Endodermal cell (in vitro differentiated cells): ENCODE measurements at regions not wholly inside any gene's neighbourhood (a gene's known extent, or its start where the extent isn't known, plus 50 kb on each side); places are given as distances from the start of the nearest gene placed in this dataset.

Source experiments
- DNase-seq: peaks from one replicate; pipeline ENCODE4 v3.0.0-alpha.2; 2017
- H3K27ac ChIP-seq: 2 replicates; pipeline ENCODE4 v1.5.1; 2013; ENCODE audit warnings: mild to moderate bottlenecking, low read depth, low read length, moderate library complexity
- H3K27me3 ChIP-seq: 2 replicates; pipeline ENCODE4 v1.6.1; 2013; ENCODE audit warnings: mild to moderate bottlenecking, low read length, moderate library complexity; ENCODE audit not compliant: insufficient read depth, control insufficient read depth, poor library complexity, severe bottlenecking
- H3K36me3 ChIP-seq: 2 replicates; pipeline ENCODE4 v1.7.0; 2013; ENCODE audit warnings: mild to moderate bottlenecking, low read length, moderate library complexity; ENCODE audit not compliant: control insufficient read depth, insufficient read depth
- H3K4me1 ChIP-seq: one replicate; pipeline ENCODE4 v1.7.0; 2013; ENCODE audit warnings: low read length; ENCODE audit not compliant: control insufficient read depth, insufficient read depth
- H3K4me3 ChIP-seq: 2 replicates; pipeline ENCODE4 v1.5.1; 2013; ENCODE audit warnings: mild to moderate bottlenecking, low read length, moderate library complexity
- H3K9ac ChIP-seq: 2 replicates; pipeline ENCODE4 v1.6.1; 2013; ENCODE audit warnings: mild to moderate bottlenecking, low read length, moderate library complexity; ENCODE audit not compliant: poor library complexity, severe bottlenecking; ENCODE audit errors: extremely low read depth
- H3K9me3 ChIP-seq: 2 replicates; pipeline ENCODE4 v1.6.1; 2013; ENCODE audit warnings: mild to moderate bottlenecking, low read length, moderate library complexity; ENCODE audit not compliant: control insufficient read depth
- H3K27ac Mint-ChIP-seq: 2 replicates; pipeline ENCODE4 v1.8.0; 2020; ENCODE audit warnings: mixed read lengths
- H3K27me3 Mint-ChIP-seq: 2 replicates; pipeline ENCODE4 v1.8.0; 2021; ENCODE audit warnings: mild to moderate bottlenecking, mixed read lengths; ENCODE audit not compliant: insufficient read depth
- H3K36me3 Mint-ChIP-seq: 2 replicates; pipeline ENCODE4 v1.8.0; 2020; ENCODE audit warnings: low read depth, mixed read lengths
- H3K4me1 Mint-ChIP-seq: 2 replicates; pipeline ENCODE4 v1.8.0; 2020; ENCODE audit warnings: mixed read lengths
- H3K4me3 Mint-ChIP-seq: 2 replicates; pipeline ENCODE4 v1.8.0; 2020; ENCODE audit warnings: mild to moderate bottlenecking, moderate library complexity, mixed read lengths
- H3K9me3 Mint-ChIP-seq: 2 replicates; pipeline ENCODE4 v1.8.0; 2020; ENCODE audit warnings: mild to moderate bottlenecking, mixed read lengths
- WGBS, 2 experiments: methylation state at CpG; one replicate each; pipeline versions ENCODE4 v1.1.5 to v1.1.7; 2013; ENCODE audit warnings: missing lambda C conversion rate in 2 of 2, mixed read lengths in 1 of 2; ENCODE audit not compliant: insufficient coverage in 1 of 2, insufficient read length in 1 of 2; 5-methylcytosine and 5-hydroxymethylcytosine counted together
- TF ChIP-seq, protein P1 (sequence below): fragments of 200-600 bp; sonication (generic); conservative IDR thresholded peaks from 2 replicates; pipeline ENCODE4 v1.5.0; 2021; ENCODE audit warnings: antibody characterized with exemption, mild to moderate bottlenecking

DNA sequence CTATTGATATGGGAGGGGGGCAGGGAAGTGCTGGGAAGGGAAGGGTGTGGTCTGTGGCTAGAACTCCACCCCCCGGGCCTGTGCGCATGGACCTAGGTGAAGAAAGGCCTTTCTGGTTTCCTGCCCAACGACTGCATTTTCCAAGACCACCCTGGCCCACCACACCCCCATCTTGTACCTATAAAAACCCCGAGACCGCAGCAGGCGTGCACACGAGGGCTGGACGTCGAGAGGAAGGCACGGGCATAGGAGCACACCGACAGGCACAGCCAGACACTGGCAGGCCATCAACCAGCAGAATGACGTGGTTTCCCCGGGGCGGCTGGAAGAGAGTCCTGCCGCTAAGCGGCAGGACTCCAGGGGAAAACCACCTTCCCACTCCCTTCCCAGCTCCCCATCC, 981.1 kb downstream of the PCDH7 start:
- no peak overlapping the region for H3K9ac ChIP-seq
- no peak for DNase-seq
- Mint-ChIP-seq H3K27ac (no peak overlapping the region), H3K36me3 (peaks cover 3% of the 10 kb centered on the region), H3K27me3 (no peaks in the 10 kb centered on the region), H3K4me1 (no peaks in the 10 kb centered on the region), H3K9me3 (peaks cover 24% of the 10 kb centered on the region), H3K4me3 (no peak overlapping the region)
- no peaks in the 10 kb centered on the region for H3K27me3 ChIP-seq
- peaks cover 3% of the 10 kb centered on the region for H3K4me1 ChIP-seq
- 94% methylated on average over 16 of the region's 16 CpGs; no CpG with 5 or more reads in 1 of the 2 experiments for WGBS, 2 experiments
- no peak overlapping the region for H3K27ac ChIP-seq
- H3K4me3 ChIP-seq = no peak overlapping the region
- TF ChIP-seq, protein P1, sequence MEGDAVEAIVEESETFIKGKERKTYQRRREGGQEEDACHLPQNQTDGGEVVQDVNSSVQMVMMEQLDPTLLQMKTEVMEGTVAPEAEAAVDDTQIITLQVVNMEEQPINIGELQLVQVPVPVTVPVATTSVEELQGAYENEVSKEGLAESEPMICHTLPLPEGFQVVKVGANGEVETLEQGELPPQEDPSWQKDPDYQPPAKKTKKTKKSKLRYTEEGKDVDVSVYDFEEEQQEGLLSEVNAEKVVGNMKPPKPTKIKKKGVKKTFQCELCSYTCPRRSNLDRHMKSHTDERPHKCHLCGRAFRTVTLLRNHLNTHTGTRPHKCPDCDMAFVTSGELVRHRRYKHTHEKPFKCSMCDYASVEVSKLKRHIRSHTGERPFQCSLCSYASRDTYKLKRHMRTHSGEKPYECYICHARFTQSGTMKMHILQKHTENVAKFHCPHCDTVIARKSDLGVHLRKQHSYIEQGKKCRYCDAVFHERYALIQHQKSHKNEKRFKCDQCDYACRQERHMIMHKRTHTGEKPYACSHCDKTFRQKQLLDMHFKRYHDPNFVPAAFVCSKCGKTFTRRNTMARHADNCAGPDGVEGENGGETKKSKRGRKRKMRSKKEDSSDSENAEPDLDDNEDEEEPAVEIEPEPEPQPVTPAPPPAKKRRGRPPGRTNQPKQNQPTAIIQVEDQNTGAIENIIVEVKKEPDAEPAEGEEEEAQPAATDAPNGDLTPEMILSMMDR = no peak
- H3K36me3 ChIP-seq = no peaks in the 10 kb centered on the region
- H3K9me3 ChIP-seq = peaks cover 22% of the 10 kb centered on the region

GRCh38 chr4:31702326-31702725, 982.2 kb downstream of the PCDH7 start:
- no peak overlapping the region for H3K27ac ChIP-seq
- H3K9me3 ChIP-seq = peaks cover 22% of the 10 kb centered on the region
- peaks cover 3% of the 10 kb centered on the region for H3K4me1 ChIP-seq
- H3K9ac ChIP-seq = no peak overlapping the region
- H3K27me3 ChIP-seq = no peaks in the 10 kb centered on the region
- DNase-seq = no peak
- no peak overlapping the region for H3K4me3 ChIP-seq
- H3K36me3 ChIP-seq = no peaks in the 10 kb centered on the region
- Mint-ChIP-seq H3K4me1 (no peaks in the 10 kb centered on the region), H3K4me3 (no peak overlapping the region), H3K27me3 (no peaks in the 10 kb centered on the region), H3K9me3 (peaks cover 24% of the 10 kb centered on the region), H3K36me3 (peaks cover 3% of the 10 kb centered on the region), H3K27ac (no peak overlapping the region)
- 80 to 91% methylated on average over 1 to 2 of the region's 2 CpGs for WGBS, 2 experiments
- TF ChIP-seq, protein P1 = no peak

- H3K27ac ChIP-seq = no peak overlapping the region
- no peak overlapping the region for H3K4me3 ChIP-seq
- no peaks in the 10 kb centered on the region for H3K4me1 Mint-ChIP-seq
- H3K9me3 ChIP-seq = peaks cover 12% of the 10 kb centered on the region
- DNase-seq = no peak
- no peaks in the 10 kb centered on the region for H3K36me3 Mint-ChIP-seq
- H3K4me1 ChIP-seq = no peaks in the 10 kb centered on the region
- no peaks in the 10 kb centered on the region for H3K27me3 ChIP-seq
- peaks cover 7% of the 10 kb centered on the region for H3K9me3 Mint-ChIP-seq
- H3K36me3 ChIP-seq = no peaks in the 10 kb centered on the region
- TF ChIP-seq, protein P1 = no peak
- H3K27me3 Mint-ChIP-seq = no peaks in the 10 kb centered on the region
- no peak overlapping the region for H3K9ac ChIP-seq
- no peak overlapping the region for H3K4me3 Mint-ChIP-seq
- no peak overlapping the region for H3K27ac Mint-ChIP-seq
Measured at GRCh38 chr4:31714238-31714637, 994.1 kb downstream of the PCDH7 start.
